COLO668 (cell line): ENCODE measurements at regions not wholly inside any gene's neighbourhood (a gene's known extent, or its start where the extent isn't known, plus 50 kb on each side); places are given as distances from the start of the nearest gene placed in this dataset.
A peak's percentile ranks its signal among the peaks of the same experiment; 100 is the strongest.

Experiments used
- DNase-seq: peaks from one replicate; lab custom pipeline; 2025; ENCODE audit not compliant: unreplicated experiment; lab: John Stamatoyannopoulos, UW

DNA sequence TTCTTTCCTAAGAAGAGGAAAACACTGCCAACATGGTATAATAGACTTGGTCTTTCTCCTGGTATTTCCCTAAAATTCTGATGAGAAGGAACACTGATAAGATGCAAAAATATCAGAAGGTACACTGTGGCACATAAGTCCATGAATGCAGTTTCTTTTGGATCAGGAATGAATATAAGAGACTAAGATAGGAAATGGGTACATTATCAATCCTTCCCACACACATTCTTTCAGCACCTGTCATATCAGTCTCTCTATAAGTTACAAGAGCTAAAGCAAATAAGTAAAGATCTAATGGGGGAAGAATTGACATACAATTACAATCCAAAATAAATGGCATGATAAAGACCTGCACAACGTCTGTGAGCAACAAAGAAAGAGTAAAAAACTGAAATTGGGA is 1101.0 kb downstream of the ROBO2 start:
- DNase-seq, result no peak

DNA sequence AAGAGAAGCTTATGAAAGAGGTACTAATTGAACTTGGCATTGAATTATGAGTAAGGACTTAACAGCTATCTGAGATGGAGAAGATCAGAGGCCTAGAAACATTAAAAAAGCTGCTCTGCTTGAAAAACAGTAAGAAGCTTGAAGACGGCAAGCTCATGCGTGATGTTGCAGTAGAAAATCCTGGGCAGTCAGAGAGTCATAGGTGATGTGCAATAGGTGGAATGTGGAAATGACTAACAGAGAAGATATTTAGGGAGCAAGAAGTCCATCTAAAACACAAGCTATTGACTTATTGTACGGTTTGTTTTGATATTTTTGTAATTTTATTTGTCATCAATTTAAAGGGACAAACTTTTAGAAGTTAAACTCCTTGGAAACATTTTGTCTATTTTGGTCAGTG is 1101.4 kb downstream of the ROBO2 start:
- no peak for DNase-seq

DNA sequence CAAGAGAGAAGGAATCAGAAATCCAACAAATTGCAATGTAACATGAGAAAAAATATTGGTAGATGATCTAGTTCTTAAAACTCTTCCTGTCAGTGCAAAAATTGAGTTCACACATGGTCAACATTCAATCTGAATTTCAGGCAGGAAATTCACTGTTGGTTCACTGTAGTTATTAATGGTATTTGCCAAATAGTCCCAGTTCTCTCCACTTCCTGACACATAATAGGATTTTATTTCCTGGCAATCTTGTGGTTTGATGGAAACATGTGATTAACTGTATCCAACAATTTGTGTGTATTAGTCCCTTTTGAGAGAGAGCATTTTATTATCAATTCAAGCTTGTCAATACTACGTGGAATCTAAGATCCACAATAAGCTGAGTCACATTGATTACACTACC is 1103.1 kb downstream of the ROBO2 start:
- no peak for DNase-seq

DNA sequence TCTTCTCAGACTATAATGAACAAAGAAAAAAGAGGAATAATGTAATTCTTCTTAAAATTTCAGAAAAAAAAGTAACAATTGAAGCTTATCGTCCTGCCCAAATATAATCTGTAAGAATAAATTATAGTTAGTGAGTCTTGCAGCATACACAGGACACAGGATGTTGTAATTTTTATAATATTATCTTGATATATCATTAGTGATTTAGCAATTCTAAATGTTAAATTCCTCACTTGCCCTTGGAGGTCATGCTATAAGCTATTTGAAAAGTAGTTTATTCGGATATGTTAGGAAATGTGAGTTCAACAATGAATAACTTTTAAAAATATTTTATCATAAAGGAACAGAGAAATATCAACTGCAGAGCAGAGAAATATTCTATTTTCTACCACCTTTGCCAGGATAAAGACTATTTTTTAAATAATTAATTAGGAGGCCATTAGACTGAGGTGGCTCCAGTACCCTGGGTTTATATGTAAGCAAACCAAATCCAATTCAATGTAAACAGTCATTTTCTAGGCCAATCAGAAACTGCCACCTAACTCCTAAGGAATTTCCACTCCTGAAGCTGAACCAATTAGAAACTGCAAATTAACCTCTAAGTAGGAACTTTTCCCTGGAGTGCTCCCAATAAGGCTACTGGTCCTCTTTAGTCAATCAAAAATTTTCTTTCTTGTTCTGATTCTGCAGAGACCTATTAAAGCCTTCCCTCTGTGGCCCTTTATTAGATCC is 1109.3 kb downstream of the ROBO2 start:
- DNase-seq, result no peak

DNA sequence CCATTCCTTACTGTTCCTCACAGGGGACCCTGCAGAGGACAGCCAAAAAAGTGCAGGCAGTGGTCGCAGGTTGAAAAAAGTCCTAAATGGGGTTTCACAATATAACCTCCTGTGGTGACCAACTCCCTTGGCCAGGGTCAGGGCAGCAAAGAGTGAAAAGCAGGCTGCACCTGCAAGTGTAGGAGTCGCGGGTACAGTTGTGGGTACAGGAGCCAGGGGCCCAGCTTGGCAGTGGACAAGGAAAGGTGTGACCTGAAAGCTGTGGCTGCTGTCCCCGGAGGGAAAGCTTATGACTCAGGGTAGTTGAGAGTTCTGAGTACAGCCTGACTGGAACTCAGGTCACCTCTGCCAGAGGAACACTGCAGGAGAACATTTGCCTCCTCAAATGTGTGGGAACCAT is 1114.1 kb downstream of the ROBO2 start:
- DNase-seq, result no peak

DNA sequence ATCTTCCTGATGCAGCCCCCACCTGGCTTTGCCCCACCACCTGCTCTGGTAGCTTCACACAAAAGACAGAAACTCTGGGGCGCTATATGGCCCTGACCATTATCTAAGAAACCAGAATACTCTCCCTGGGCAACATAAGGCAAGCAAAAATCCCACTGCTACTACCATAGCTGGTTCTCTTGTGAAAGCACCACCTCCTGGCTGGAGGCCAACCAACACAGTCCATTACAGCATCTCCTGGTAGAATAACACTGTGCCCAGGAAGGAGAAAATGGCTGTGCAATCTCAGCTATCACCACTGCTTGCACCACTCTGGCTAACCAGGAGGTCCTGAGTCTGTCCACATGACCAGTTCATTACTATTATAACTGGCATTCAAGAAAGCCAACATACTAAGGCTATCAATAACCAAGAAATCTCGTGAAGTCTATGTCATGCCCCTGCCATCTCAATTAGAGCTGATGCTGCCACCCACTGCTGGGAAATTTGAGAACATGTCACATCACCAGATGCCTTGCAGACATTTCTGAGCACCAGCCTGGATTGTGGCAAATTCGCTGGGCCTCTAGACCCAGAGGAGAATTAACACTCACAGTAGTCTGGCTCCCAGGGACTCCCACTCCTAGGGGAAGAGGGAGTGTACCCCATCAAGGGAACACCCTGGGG is 1114.8 kb downstream of the ROBO2 start:
- no peak for DNase-seq

DNA sequence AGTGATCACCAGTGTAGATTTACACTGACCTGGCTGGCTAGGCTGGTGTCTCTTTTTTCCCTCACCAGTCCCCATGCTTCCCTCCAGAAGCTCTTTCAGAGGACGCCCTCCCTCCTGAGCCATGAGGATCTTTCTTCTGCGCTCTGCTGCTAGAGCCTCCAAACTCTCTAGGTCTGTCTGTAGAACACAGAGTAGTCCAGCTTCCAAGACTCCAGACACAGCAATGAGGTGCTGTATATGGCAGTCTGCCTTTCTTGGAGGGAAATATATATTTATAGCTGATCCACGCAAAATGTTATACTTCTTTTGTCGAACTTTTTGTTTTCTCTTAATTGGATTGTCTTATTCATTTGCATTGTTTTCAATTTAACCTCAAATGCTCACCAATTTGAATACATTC is 1121.8 kb downstream of the ROBO2 start:
- no peak for DNase-seq

DNA sequence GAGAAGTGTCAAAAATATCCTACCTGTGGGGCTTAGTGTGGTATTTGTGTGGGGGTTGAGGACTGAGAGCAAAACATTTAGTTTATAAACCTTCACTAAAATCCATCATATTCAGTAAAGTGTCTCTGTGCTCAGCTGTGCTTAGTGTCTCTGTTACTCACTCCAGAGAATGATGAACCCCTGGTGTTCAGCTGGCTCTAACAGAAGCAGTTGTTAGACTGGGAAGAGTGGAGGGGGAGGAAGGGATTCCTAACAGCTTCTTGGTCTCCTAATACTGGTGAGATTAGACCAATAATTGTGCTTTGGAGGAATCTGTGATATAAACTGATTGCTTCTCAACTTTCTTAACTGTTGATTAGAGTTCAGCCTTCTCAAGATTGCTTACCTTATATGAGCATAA is 1123.5 kb downstream of the ROBO2 start:
- DNase-seq, result no peak

DNA sequence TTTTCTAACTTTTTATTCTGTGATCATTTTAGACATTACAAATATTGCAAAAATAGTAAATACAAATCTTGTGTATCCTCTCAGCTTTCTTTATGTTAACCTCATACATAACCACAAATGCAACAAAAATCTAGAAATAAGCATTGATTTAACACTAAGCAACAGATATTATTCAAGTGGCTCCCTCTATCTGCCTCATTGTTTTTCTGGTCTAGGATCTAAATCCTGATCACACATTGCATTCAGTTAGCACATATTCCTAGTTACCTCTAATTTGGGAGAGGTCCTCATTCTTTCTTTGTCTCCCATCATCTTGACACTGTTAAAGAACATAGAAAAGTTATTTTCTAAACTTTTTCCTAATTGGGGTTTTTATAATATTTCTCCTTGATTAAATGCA is 1126.0 kb downstream of the ROBO2 start:
- DNase-seq, result no peak

DNA sequence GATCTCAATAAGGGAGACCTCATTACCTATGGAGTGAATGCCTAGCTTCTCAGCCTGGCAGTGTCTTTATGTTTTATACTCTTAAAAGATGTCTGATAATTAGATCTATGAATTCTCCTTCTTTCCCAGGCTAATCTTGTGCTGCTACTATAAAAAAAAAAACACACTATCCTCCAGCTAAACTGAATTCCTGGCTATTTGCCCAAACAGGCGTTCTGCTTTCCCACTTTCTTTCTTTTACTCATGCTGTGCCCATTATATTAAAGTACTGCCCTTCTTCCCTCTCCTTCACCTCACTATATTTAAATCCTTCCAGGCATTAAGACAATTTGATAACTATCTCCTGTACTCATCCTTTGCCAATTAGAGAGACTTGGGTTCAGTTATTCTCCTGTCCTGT is 1134.9 kb downstream of the ROBO2 start:
- DNase-seq, result no peak

DNA sequence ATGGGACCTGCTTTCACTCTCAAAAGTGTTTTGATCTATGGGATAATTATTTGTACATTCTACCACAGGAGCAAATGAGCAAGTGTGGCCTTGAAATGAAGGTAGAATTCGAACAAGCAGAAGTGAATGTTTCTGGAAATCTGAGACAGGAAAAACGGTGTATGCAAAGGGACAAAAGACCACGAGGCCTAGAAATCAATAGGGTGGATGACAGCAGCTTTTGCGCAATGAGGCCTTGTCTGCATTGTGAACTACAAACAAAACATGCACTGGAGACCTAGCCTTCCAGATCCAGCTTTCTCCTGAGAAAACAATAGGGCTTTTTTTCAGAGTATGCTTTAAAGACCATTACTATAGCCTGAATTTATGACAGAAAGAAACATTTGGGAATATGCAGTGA is 1137.0 kb downstream of the ROBO2 start:
- no peak for DNase-seq

DNA sequence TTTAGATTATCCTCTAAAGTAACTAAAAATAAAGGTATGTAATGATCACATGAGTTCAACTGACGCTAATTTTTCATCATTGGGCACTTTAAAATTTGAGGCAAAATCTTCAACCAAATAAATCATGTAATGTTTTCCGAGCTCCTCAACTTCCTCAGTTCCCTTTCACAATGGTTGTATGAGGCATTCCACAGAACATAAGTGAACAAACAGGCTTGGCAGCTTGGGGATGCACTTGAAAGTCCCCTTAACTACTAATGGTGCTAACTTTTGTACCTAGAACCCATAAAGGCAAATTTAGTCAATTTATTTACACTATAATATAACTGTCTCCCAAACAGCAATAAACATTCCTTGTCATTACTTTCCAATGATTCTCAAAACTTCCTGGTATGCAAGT is 1137.9 kb downstream of the ROBO2 start:
- DNase-seq, result no peak

DNA sequence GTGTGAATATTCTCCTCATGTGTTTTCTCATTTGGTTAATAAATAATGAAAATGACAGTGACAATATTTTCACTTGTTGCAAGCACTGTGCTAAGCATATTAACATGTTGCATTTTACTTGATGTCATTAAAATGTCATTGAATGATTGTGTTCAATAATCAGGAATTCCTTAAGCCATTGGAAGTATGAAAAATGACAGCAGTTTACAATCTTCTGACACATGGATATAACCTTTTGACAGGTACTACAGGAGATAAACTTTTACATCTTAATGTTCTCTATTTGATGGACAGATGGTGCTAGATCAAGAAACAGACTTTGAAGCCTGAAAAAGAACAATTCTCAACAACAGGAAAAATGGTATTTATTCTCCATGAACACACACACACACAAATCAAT is 1138.3 kb downstream of the ROBO2 start:
- DNase-seq, result no peak

DNA sequence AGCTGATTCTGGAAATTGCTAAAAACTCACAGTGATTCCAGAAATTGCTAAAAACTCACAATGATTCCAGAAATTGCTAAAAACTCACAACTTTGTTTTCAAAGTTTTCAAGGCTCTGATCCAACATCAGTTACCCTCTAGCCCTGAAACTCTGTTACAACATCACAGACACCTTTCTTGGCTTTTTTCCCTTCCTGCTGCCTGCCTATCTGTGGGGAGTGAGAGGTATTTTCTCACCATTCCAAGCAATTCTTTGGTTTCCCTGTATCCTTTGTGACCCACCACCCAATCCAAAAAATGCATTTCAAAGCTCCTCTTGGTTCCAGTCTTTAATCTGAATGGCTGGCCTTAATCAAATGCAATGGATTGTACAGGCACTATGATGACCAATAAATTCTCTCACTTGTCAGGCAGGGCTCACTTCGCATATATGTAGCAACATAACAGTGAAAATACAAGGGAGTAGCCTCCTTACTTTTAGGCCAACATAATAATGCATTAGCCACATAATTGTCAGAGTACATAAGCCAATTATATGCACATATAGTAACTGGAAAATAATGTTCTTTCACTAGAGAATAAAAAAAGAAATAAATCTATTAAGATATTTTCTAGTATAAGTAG is 1139.0 kb downstream of the ROBO2 start:
- no peak for DNase-seq

DNA sequence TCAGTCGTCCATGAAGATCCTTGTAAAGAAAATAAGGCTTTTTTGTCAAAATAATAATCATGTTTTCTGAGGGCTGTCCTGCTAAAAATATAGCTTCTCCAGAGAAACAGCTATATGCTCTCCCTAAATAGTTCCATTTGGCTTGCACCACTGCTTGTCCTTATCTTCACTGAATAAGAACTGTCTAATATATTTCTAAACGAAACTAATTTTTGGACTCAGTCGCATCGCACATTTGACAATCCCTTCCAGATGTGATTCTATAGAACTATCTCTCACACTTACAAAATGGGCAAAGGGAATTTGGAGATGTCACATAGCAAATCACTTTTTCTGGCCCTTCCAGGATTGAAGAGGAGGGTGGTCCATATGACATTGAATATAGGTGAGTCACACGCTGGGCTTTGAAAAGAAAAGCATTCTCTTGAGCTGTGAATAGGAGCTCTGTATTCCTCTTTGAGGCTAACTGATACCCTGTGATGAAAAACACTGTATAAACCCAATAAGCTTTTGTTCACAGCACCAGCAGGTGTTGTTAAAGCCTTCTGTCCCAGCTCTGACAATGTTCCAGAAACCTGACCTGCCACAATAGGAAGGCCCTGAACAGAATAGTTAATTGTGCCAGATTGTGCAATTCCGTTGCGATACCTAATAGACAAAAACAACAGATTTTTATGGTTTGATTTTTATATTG is 1144.2 kb downstream of the ROBO2 start:
- peak; percentile 4 for DNase-seq

DNA sequence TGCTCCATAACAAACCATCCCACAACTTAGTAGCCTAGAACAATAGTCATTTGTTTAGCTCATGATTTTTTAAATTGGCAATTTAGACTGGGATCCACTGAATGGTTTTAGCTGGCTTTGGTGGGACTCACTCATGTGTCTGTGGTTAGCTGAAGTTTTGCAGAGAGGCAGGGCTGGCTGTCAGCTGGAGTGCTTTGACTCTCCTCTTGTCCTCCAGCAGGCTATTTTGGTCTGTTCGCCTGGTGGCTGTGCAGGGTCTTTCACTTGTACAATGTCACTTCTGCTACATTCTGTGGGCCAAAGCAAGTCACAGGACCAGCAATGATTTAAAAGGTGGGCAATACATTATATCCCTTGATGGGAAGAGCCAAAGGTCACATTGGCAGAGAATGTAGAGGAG is 1146.5 kb downstream of the ROBO2 start:
- no peak for DNase-seq

DNA sequence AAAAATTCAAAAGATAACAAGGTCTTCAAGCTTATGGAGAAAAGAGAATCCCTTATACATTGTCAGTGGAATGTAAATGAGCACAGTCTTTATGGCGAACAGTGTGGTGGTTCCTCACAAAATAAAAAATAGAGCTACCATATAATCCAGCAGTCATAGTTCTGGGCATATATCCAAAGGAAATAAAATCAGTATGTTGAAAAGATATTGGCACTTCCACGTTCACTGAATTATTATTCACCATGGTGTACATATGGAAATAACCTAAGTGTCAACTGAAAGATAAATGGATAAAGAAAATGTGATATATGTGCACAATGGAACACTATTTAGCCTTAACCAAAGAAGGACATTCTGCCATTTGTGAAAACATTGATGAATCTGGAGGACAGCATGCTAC is 1161.2 kb downstream of the ROBO2 start:
- no peak for DNase-seq

DNA sequence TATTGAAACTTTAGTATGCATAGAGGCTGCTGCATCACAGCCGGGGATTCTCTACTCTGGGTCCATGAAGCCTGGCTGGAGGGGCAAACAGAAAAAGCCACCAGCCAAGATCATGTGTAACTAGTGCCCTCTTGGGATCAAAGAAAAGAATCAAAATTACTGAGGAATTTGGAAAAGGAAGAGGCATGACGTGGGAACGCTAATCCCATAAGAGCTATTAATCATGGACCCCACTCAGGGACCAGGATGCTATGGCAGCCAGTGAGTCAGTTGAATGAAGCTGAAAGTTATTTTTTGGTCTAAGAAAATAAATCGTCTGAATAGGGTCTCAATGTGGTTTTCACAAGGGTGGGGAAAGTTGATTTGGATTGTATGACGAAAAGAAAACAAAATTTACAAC is 1165.1 kb downstream of the ROBO2 start:
- DNase-seq, result no peak

DNA sequence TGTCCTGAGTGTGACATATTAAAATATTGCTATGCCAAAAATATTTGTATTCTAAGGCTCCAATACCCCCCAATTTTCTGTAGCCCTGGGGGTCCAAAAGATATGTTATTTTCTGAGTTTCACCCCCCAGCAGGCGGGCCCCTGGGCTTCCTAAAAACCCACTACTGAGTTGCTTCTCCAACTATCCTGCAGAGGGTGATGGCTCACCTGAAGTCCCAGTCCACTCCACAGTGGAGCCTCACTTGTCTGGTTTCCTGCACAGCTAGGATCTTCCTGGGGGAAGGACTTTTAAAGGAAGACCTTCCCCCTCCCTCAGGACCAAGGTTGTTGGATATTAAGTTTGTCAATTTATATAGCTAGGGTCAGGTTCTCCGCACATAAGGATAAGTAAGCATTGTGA is 1181.4 kb downstream of the ROBO2 start:
- DNase-seq, result no peak

DNA sequence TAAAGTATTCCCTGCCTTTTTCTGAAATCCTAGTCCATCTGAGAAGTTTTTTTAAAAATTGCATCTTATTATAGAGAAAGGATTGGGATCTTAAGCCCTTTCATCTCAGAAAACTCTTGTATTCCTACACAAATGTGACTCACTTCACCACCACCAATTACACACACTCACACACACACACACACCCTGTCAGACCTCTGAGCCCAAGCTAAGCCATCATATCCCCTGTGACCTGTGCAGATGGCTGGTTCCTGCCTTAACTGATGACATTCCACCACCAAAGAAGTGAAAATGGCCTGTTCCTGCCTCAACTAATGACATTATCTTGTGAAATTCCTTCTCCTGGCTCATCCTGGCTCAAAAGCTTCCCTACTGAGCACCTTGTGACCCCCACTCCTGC is 1181.9 kb downstream of the ROBO2 start:
- DNase-seq, result no peak

DNA sequence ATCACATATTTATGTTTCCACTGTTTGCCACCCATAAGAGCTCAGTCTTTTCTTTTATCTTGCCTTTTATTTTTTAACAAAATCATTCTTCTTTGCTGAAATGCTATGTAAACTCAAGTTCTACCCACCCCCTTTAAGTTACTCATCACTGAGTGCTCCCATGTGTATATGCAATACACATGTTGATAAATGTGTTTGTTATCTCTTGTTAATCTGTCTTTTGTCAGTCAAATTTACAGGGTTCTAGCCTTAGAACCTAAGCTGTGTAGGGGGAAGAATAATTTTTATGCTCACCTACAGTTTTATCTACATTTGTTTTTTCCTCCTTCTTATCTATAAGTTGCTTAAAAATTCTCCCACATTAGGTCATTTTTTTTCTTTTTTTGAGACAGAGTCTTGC is 1195.9 kb downstream of the ROBO2 start:
- no peak for DNase-seq

DNA sequence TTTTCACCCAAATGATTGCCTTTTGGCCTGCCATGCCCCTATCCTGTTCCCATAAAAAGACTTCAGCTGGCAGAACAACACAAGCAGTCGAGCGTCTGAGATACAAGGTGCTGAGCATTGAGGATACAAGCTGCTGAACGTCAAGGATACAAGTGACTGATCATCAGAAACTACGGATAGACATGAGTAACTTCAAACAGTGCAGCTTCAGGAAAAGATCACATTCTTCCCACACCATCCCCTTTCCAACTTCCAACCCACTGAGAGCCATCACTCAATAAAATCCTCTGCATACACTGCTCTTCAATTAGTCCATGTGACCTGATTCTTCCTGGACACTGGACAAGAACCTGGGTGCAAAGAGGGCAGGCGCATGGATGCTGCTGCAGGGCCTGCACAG is 1198.9 kb downstream of the ROBO2 start:
- no peak for DNase-seq
